Mesendoderm (in vitro differentiated cells): ENCODE measurements at regions not wholly inside any gene's neighbourhood (a gene's known extent, or its start where the extent isn't known, plus 50 kb on each side); places are given as distances from the start of the nearest gene placed in this dataset.
A peak's percentile ranks its signal among the peaks of the same experiment; 100 is the strongest.

ENCODE experiments used
- DNase-seq: peaks from one replicate; pipeline ENCODE4 v3.0.0; 2013
- H2AK5ac ChIP-seq: 2 replicates; pipeline ENCODE4 v1.6.1; 2013; ENCODE audit warnings: low read length, inconsistent platforms
- H2BK120ac ChIP-seq: 2 replicates; pipeline ENCODE4 v1.6.1; 2013; ENCODE audit warnings: low read depth, mild to moderate bottlenecking, low read length, moderate library complexity, mixed read lengths
- H2BK15ac ChIP-seq: replicated peaks from 2 replicates; pipeline ENCODE4 v1.6.1; 2013; ENCODE audit warnings: low read depth, mild to moderate bottlenecking, moderate library complexity
- H2BK5ac ChIP-seq: 2 replicates; pipeline ENCODE4 v1.6.1; 2013; ENCODE audit warnings: low read length, inconsistent platforms
- H3K18ac ChIP-seq: 2 replicates; pipeline ENCODE4 v1.6.1; 2013; ENCODE audit warnings: mild to moderate bottlenecking, low read length, mixed read lengths
- H3K23ac ChIP-seq: one replicate; pipeline ENCODE4 v1.6.1; 2013; ENCODE audit warnings: low read length
- H3K27ac ChIP-seq: 2 replicates; pipeline ENCODE4 v1.5.1; 2013; ENCODE audit warnings: low read depth, mild to moderate bottlenecking, inconsistent platforms, low read length, moderate library complexity
- H3K27me3 ChIP-seq: 2 replicates; pipeline ENCODE4 v1.6.1; 2013; ENCODE audit warnings: low read length, control low read depth, mild to moderate bottlenecking, inconsistent platforms; ENCODE audit not compliant: insufficient read depth, poor library complexity
- H3K36me3 ChIP-seq: 2 replicates; pipeline ENCODE4 v1.6.1; 2013; ENCODE audit warnings: low read length, inconsistent platforms; ENCODE audit not compliant: control insufficient read depth, insufficient read depth
- H3K4ac ChIP-seq: one replicate; pipeline ENCODE4 v1.6.1; 2013; ENCODE audit warnings: low read depth, mild to moderate bottlenecking, low read length, moderate library complexity
- H3K4me1 ChIP-seq: 2 replicates; pipeline ENCODE4 v1.6.1; 2013; ENCODE audit warnings: low read depth, low read length, inconsistent platforms; ENCODE audit not compliant: control insufficient read depth
- H3K4me2 ChIP-seq: 2 replicates; pipeline ENCODE4 v1.6.1; 2013; ENCODE audit warnings: low read length
- H3K4me3 ChIP-seq: 2 replicates; pipeline ENCODE4 v1.5.1; 2013; ENCODE audit warnings: mild to moderate bottlenecking, low read length
- H3K56ac ChIP-seq: one replicate; pipeline ENCODE4 v1.6.1; 2013; ENCODE audit warnings: low read length
- H3K79me1 ChIP-seq: 2 replicates; pipeline ENCODE4 v1.6.1; 2013; ENCODE audit warnings: low read length, inconsistent platforms
- H3K79me2 ChIP-seq: 2 replicates; pipeline ENCODE4 v1.6.1; 2013; ENCODE audit warnings: mild to moderate bottlenecking, low read length; ENCODE audit not compliant: control insufficient read depth, insufficient read depth
- H3K9ac ChIP-seq: 2 replicates; pipeline ENCODE4 v1.6.1; 2013; ENCODE audit warnings: low read length, inconsistent platforms
- H4K5ac ChIP-seq: one replicate; pipeline ENCODE4 v1.6.1; 2013; ENCODE audit warnings: low read length
- H4K8ac ChIP-seq: one replicate; pipeline ENCODE4 v1.6.1; 2013; ENCODE audit warnings: low read depth, mild to moderate bottlenecking, control low read depth, low read length, moderate library complexity
- WGBS: extraction: QIAGEN DNeasy Blood & Tissue Kit; methylation state at CpG from one replicate; pipeline ENCODE4 v1.1.7; 2013; ENCODE audit warnings: low lambda C conversion rate, missing lambda C conversion rate; ENCODE audit not compliant: insufficient coverage; ENCODE audit errors: extremely low coverage; 5-methylcytosine and 5-hydroxymethylcytosine counted together

DNA sequence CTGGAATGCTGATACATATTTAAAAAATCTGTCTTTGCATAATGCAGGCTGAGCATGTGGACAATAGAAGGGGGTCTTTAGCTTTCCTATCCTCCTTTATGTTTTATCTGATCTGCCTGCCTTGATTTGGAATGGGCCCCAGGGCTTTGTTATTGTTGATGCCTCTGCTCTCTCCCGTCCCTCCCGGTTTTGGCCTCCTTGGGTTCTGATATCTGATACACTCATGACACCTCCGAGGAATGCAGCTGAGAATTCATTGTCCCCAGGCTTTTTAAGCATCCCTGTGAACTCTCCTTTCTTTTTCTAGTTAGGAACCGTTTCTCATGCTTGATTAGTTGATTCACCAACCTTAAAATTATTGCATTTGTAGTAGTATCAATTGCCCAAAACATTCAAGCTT is 185.5 kb upstream of the RALGAPA2 start:
- H2BK120ac ChIP-seq, result no peak overlapping the region
- H3K18ac ChIP-seq, result no peak overlapping the region
- no peak overlapping the region for H3K4me2 ChIP-seq
- H4K5ac ChIP-seq, result no peak overlapping the region
- no CpG with 5 or more reads among the region's 4 CpGs for WGBS
- no peak overlapping the region for H3K4me3 ChIP-seq
- no peaks in the 10 kb centered on the region for H3K79me1 ChIP-seq
- H3K23ac ChIP-seq, result no peak overlapping the region
- DNase-seq, result peak; percentile 95
- no peaks in the 10 kb centered on the region for H3K79me2 ChIP-seq
- no peak overlapping the region for H2AK5ac ChIP-seq
- H3K4me1 ChIP-seq, result peaks cover 2% of the 10 kb centered on the region
- H2BK15ac ChIP-seq, result no peak overlapping the region
- no peaks in the 10 kb centered on the region for H3K27me3 ChIP-seq
- no peak overlapping the region for H4K8ac ChIP-seq
- no peak overlapping the region for H3K4ac ChIP-seq
- H3K36me3 ChIP-seq, result no peaks in the 10 kb centered on the region
- no peak overlapping the region for H3K27ac ChIP-seq
- no peak overlapping the region for H3K56ac ChIP-seq
- no peak overlapping the region for H3K9ac ChIP-seq
- no peak overlapping the region for H2BK5ac ChIP-seq

- Histone ChIP-seq H3K56ac (no peak overlapping the region), H4K8ac (no peak overlapping the region), H3K4ac (no peak overlapping the region), H2BK5ac (no peak overlapping the region), H3K23ac (no peak overlapping the region), H3K4me3 (no peak overlapping the region), H3K36me3 (no peaks in the 10 kb centered on the region), H3K4me2 (no peak overlapping the region), H3K27ac (no peak overlapping the region), H2AK5ac (no peak overlapping the region), H3K4me1 (peaks cover 2% of the 10 kb centered on the region), H3K79me2 (no peaks in the 10 kb centered on the region), H3K18ac (no peak overlapping the region), H3K9ac (no peak overlapping the region), H2BK15ac (no peak overlapping the region), H2BK120ac (no peak overlapping the region), H4K5ac (no peak overlapping the region), H3K79me1 (no peaks in the 10 kb centered on the region), H3K27me3 (no peaks in the 10 kb centered on the region)
- no peak for DNase-seq
These were observed 184.7 kb upstream of the RALGAPA2 start for GRCh38 chr20:20897145-20897544.

DNA sequence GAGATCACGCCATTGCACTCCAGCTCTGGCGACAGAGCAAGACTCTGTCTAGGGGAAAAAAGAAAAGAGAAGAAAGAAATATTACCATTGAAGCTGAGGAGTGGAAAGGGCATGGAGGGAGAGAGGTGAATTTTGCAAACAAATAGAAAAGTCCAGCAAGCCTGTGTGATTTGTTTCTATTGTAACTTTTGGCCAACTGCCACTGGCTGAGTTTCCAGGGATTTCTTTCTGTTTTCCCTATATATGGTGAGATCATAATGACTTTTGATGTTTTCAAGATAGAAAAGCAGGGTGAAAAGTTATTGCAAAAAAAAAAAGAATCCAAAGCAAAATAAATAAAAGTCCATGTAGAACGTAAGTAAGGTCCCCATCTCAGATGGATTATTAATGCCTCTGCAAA is 184.2 kb upstream of the RALGAPA2 start:
- Histone ChIP-seq H2AK5ac (no peak overlapping the region), H3K4ac (no peak overlapping the region), H2BK5ac (no peak overlapping the region), H3K56ac (no peak overlapping the region), H3K27ac (no peak overlapping the region), H2BK120ac (no peak overlapping the region), H4K5ac (no peak overlapping the region), H3K23ac (no peak overlapping the region), H3K36me3 (no peaks in the 10 kb centered on the region), H3K27me3 (no peaks in the 10 kb centered on the region), H4K8ac (no peak overlapping the region), H3K9ac (no peak overlapping the region), H3K4me1 (peaks cover 2% of the 10 kb centered on the region), H3K4me3 (no peak overlapping the region), H3K79me2 (no peaks in the 10 kb centered on the region), H3K4me2 (no peak overlapping the region), H3K18ac (no peak overlapping the region), H2BK15ac (no peak overlapping the region), H3K79me1 (no peaks in the 10 kb centered on the region)
- no peak for DNase-seq
- no CpG with 5 or more reads among the region's 3 CpGs for WGBS

- no peak overlapping the region for H2BK15ac ChIP-seq
- no peak overlapping the region for H3K4ac ChIP-seq
- no peak overlapping the region for H3K56ac ChIP-seq
- peaks cover 2% of the 10 kb centered on the region for H3K4me1 ChIP-seq
- H3K79me2 ChIP-seq, result no peaks in the 10 kb centered on the region
- no peak overlapping the region for H3K18ac ChIP-seq
- H2BK120ac ChIP-seq, result no peak overlapping the region
- no peaks in the 10 kb centered on the region for H3K79me1 ChIP-seq
- no peak overlapping the region for H3K23ac ChIP-seq
- no peaks in the 10 kb centered on the region for H3K36me3 ChIP-seq
- H2AK5ac ChIP-seq, result no peak overlapping the region
- no peak overlapping the region for H3K27ac ChIP-seq
- DNase-seq, result no peak
- H4K5ac ChIP-seq, result no peak overlapping the region
- H4K8ac ChIP-seq, result no peak overlapping the region
- no peak overlapping the region for H3K9ac ChIP-seq
- no peak overlapping the region for H2BK5ac ChIP-seq
- WGBS, result no CpG with 5 or more reads among the region's 12 CpGs
- H3K4me2 ChIP-seq, result no peak overlapping the region
- no peaks in the 10 kb centered on the region for H3K27me3 ChIP-seq
- no peak overlapping the region for H3K4me3 ChIP-seq
These were observed 183.1 kb upstream of the RALGAPA2 start for GRCh38 chr20:20895537-20895936.

GRCh38 chr20:20894753-20895152 is 182.3 kb upstream of the RALGAPA2 start:
- no peak overlapping the region for H3K4me2 ChIP-seq
- no peaks in the 10 kb centered on the region for H3K27me3 ChIP-seq
- no peak overlapping the region for H3K4ac ChIP-seq
- H3K4me1 ChIP-seq, result peaks cover 2% of the 10 kb centered on the region
- H4K5ac ChIP-seq, result no peak overlapping the region
- no peak overlapping the region for H2BK120ac ChIP-seq
- WGBS, result no CpG with 5 or more reads among the region's 13 CpGs
- peak; percentile 47 for DNase-seq
- peak overlapping the region; percentile 13 for H4K8ac ChIP-seq
- no peak overlapping the region for H3K27ac ChIP-seq
- no peaks in the 10 kb centered on the region for H3K79me1 ChIP-seq
- no peak overlapping the region for H3K23ac ChIP-seq
- no peak overlapping the region for H3K4me3 ChIP-seq
- no peak overlapping the region for H2BK5ac ChIP-seq
- no peaks in the 10 kb centered on the region for H3K79me2 ChIP-seq
- H2BK15ac ChIP-seq, result no peak overlapping the region
- no peak overlapping the region for H3K56ac ChIP-seq
- no peak overlapping the region for H2AK5ac ChIP-seq
- H3K18ac ChIP-seq, result no peak overlapping the region
- H3K36me3 ChIP-seq, result no peaks in the 10 kb centered on the region
- H3K9ac ChIP-seq, result no peak overlapping the region

GRCh38 chr20:20894280-20894679 is 181.8 kb upstream of the RALGAPA2 start:
- Histone ChIP-seq H4K5ac (no peak overlapping the region), H3K56ac (no peak overlapping the region), H3K23ac (no peak overlapping the region), H3K79me1 (no peaks in the 10 kb centered on the region), H4K8ac (no peak overlapping the region), H3K4ac (no peak overlapping the region), H2BK120ac (no peak overlapping the region), H2BK5ac (no peak overlapping the region), H3K36me3 (no peaks in the 10 kb centered on the region), H3K79me2 (no peaks in the 10 kb centered on the region), H2BK15ac (no peak overlapping the region), H2AK5ac (no peak overlapping the region), H3K18ac (no peak overlapping the region), H3K9ac (no peak overlapping the region), H3K27me3 (no peaks in the 10 kb centered on the region), H3K4me2 (no peak overlapping the region), H3K4me1 (peaks cover 2% of the 10 kb centered on the region), H3K4me3 (no peak overlapping the region), H3K27ac (no peak overlapping the region)
- DNase-seq, result no peak
- no CpG with 5 or more reads among the region's 3 CpGs for WGBS
